Eye (tissue), 1 donor: ENCODE measurements at regions not wholly inside any gene's neighbourhood (a gene's known extent, or its start where the extent isn't known, plus 50 kb on each side); places are given as distances from the start of the nearest gene placed in this dataset.

Experiments used
- DNase-seq: peaks from one replicate; pipeline ENCODE4 v3.0.0-alpha.2; 2015

- DNase-seq = no peak
Observed at GRCh38 chr6:115398607-115399006, 662.1 kb downstream of the FRK start.

- DNase-seq = no peak
Observed at GRCh38 chr6:115396112-115396906, 664.4 kb downstream of the FRK start.

- no peak for DNase-seq
Observed at GRCh38 chr6:115393821-115394220, 666.9 kb downstream of the FRK start.

- DNase-seq = no peak
Observed at GRCh38 chr6:115370202-115370601, 690.5 kb downstream of the FRK start.

- no peak for DNase-seq
Observed at GRCh38 chr6:115365783-115366182, 694.9 kb downstream of the FRK start.

GRCh38 chr6:115363379-115363778 is 697.3 kb downstream of the FRK start:
- no peak for DNase-seq

- DNase-seq = no peak
Observed at GRCh38 chr6:115362234-115362633, 698.5 kb downstream of the FRK start.

GRCh38 chr6:115360602-115361325 is 699.9 kb downstream of the FRK start:
- DNase-seq = no peak

GRCh38 chr6:115358616-115359015 is 702.1 kb downstream of the FRK start:
- DNase-seq = no peak

- no peak for DNase-seq
Observed at GRCh38 chr6:115356371-115356770, 704.3 kb downstream of the FRK start.

- no peak for DNase-seq
Observed at GRCh38 chr6:115323001-115323400, 737.7 kb downstream of the FRK start.

GRCh38 chr6:115319823-115320222 is 740.9 kb downstream of the FRK start:
- no peak for DNase-seq

- no peak for DNase-seq
Observed at GRCh38 chr6:115310156-115310555, 750.5 kb downstream of the FRK start.

GRCh38 chr6:115302731-115303130 is 758.0 kb downstream of the FRK start:
- DNase-seq = no peak

GRCh38 chr6:115287467-115287866 is 773.2 kb downstream of the FRK start:
- DNase-seq = no peak

- DNase-seq = no peak
Observed at GRCh38 chr6:115276881-115277565, 783.7 kb downstream of the FRK start.

GRCh38 chr6:115272311-115272710 is 788.4 kb downstream of the FRK start:
- DNase-seq = no peak

GRCh38 chr6:115271434-115271833 is 789.3 kb downstream of the FRK start:
- no peak for DNase-seq

- DNase-seq = no peak
Observed at GRCh38 chr6:115270953-115271352, 789.7 kb downstream of the FRK start.

GRCh38 chr6:115241373-115241772 is 819.3 kb downstream of the FRK start:
- no peak for DNase-seq

- no peak for DNase-seq
Observed at GRCh38 chr6:115221198-115221597, 839.5 kb downstream of the FRK start.

- DNase-seq = no peak
Observed at GRCh38 chr6:115220551-115221159, 840.0 kb downstream of the FRK start.

- DNase-seq = no peak
Observed at GRCh38 chr6:115219645-115220044, 841.0 kb downstream of the FRK start.
